HEK293 (cell line): ENCODE measurements at regions not wholly inside any gene's neighbourhood (a gene's known extent, or its start where the extent isn't known, plus 50 kb on each side); places are given as distances from the start of the nearest gene placed in this dataset.

Experiments used
- CTCF ChIA-PET: fragments of 350-600 bp; formaldehyde crosslinking; extraction: SDS; loops from one replicate; lab custom pipeline; 2021; ENCODE audit warnings: antibody characterized with exemption; lab: Yijun Ruan, JAX
- POLR2A ChIA-PET: fragments of 300-600 bp; formaldehyde crosslinking; extraction: SDS; loops from one replicate; lab custom pipeline; 2020; ENCODE audit warnings: antibody characterized with exemption, inconsistent platforms; lab: Yijun Ruan, JAX
- H3K27ac ChIP-seq: fragments of 200-500 bp; sonication (Bioruptor generic); 2 replicates; pipeline ENCODE4 v1.5.1; 2014; ENCODE audit warnings: low read depth, low read length, control low read depth, inconsistent platforms; ENCODE audit errors: extremely low read depth
- H3K36me3 ChIP-seq, 2 experiments: fragments of 200-500 bp in 1 of 2; sonication (Bioruptor generic) in 1 of 2; 1 replicate in 1 of 2; 2 replicates in 1 of 2; pipeline ENCODE4 v1.5.1; 2014 to 2017; ENCODE audit warnings: inconsistent platforms in 2 of 2, low read length in 2 of 2; ENCODE audit not compliant: control insufficient read depth in 2 of 2, insufficient read depth in 1 of 2
- H3K4me1 ChIP-seq: fragments of 200-500 bp; sonication (Bioruptor generic); 2 replicates; pipeline ENCODE4 v1.5.1; 2014; ENCODE audit warnings: mild to moderate bottlenecking, low read length, inconsistent platforms; ENCODE audit not compliant: control insufficient read depth, insufficient read depth
- H3K4me3 ChIP-seq: 2 replicates; pipeline ENCODE4 v1.5.1; 2011; ENCODE audit warnings: low read depth, mild to moderate bottlenecking, control low read depth, low read length, moderate library complexity
- H3K9me3 ChIP-seq: fragments of 200-500 bp; sonication (Bioruptor generic); 2 replicates; pipeline ENCODE4 v1.5.1; 2014; ENCODE audit warnings: low read depth, low read length, inconsistent platforms; ENCODE audit not compliant: control insufficient read depth, insufficient read depth
- KLF10 ChIP-seq: fragments of 450-650 bp; IDR thresholded peaks from 2 replicates; pipeline ENCODE4 v1.5.1; 2018; ENCODE audit warnings: missing biosample characterization, mild to moderate bottlenecking, missing genetic modification characterization
- MZF1 ChIP-seq: fragments of 450-650 bp; formaldehyde crosslinking; IDR thresholded peaks from 2 replicates; pipeline ENCODE4 v1.5.1; 2017; ENCODE audit warnings: missing biosample characterization, missing genetic modification characterization, borderline replicate concordance
- SCRT1 ChIP-seq: fragments of 450-650 bp; formaldehyde crosslinking; IDR thresholded peaks from 2 replicates; pipeline ENCODE4 v1.5.1; 2016; ENCODE audit warnings: missing biosample characterization, missing genetic modification characterization, borderline replicate concordance
- TRIM28 ChIP-seq: IDR thresholded peaks from 2 replicates; pipeline ENCODE4 v1.6.1; 2011; ENCODE audit warnings: low read length, control low read depth, borderline replicate concordance
- ZBTB10 ChIP-seq: fragments of 450-650 bp; formaldehyde crosslinking; IDR thresholded peaks from 2 replicates; pipeline ENCODE4 v1.5.1; 2016; ENCODE audit warnings: missing biosample characterization, missing genetic modification characterization
- ZBTB6 ChIP-seq: fragments of 450-650 bp; formaldehyde crosslinking; IDR thresholded peaks from 2 replicates; pipeline ENCODE4 v1.5.1; 2017; ENCODE audit warnings: missing biosample characterization, missing genetic modification characterization
- ZEB2 ChIP-seq: fragments of 450-650 bp; formaldehyde crosslinking; IDR thresholded peaks from 2 replicates; pipeline ENCODE4 v1.5.1; 2016; ENCODE audit warnings: missing biosample characterization, missing genetic modification characterization
- ZFHX2 ChIP-seq: fragments of 450-650 bp; formaldehyde crosslinking; conservative IDR thresholded peaks from 2 replicates; pipeline ENCODE4 v1.5.1; 2016; ENCODE audit warnings: missing biosample characterization, missing genetic modification characterization
- ZNF18 ChIP-seq: fragments of 450-650 bp; formaldehyde crosslinking; IDR thresholded peaks from 2 replicates; pipeline ENCODE4 v1.5.1; 2016; ENCODE audit warnings: missing biosample characterization, missing genetic modification characterization
- ZNF221 ChIP-seq: fragments of 450-650 bp; formaldehyde crosslinking; IDR thresholded peaks from 2 replicates; pipeline ENCODE4 v1.5.1; 2017; ENCODE audit warnings: missing biosample characterization, missing genetic modification characterization, borderline replicate concordance
- ZNF362 ChIP-seq: fragments of 450-650 bp; formaldehyde crosslinking; IDR thresholded peaks from 2 replicates; pipeline ENCODE4 v1.5.1; 2016; ENCODE audit warnings: missing biosample characterization, missing genetic modification characterization
- ZNF548 ChIP-seq: fragments of 450-650 bp; formaldehyde crosslinking; IDR thresholded peaks from 2 replicates; pipeline ENCODE4 v1.5.1; 2016; ENCODE audit warnings: missing biosample characterization, missing genetic modification characterization
- ZNF555 ChIP-seq: fragments of 450-650 bp; formaldehyde crosslinking; conservative IDR thresholded peaks from 2 replicates; pipeline ENCODE4 v1.5.1; 2017; ENCODE audit warnings: missing biosample characterization, mild to moderate bottlenecking, missing genetic modification characterization, inconsistent platforms
- ZNF585B ChIP-seq: fragments of 450-650 bp; formaldehyde crosslinking; IDR thresholded peaks from 2 replicates; pipeline ENCODE4 v1.5.1; 2016; ENCODE audit warnings: missing biosample characterization, missing genetic modification characterization
- ZNF645 ChIP-seq: fragments of 450-650 bp; formaldehyde crosslinking; IDR thresholded peaks from 2 replicates; pipeline ENCODE4; 2016; ENCODE audit warnings: missing biosample characterization, missing genetic modification characterization
- ZNF701 ChIP-seq: fragments of 450-650 bp; formaldehyde crosslinking; IDR thresholded peaks from 2 replicates; pipeline ENCODE4 v1.5.1; 2016; ENCODE audit warnings: missing biosample characterization, missing genetic modification characterization

- H3K36me3 ChIP-seq, result no peaks in the 10 kb centered on the region
- H3K9me3 ChIP-seq, result no peaks in the 10 kb centered on the region; the same call in 1 of the 2 replicates
- H3K4me1 ChIP-seq, result 0 out of 2 replicates have a peak, but pooled peaks cover 9% of the 10 kb centered on the region
- no peak overlapping the region for H3K4me3 ChIP-seq
- no peak overlapping the region for H3K27ac ChIP-seq
- CTCF ChIA-PET, result interaction anchor here (0.7 kb wide), 1 partner anchor 82 kb away, joined by 3 read pairs; no protein-coding TSS in a partner anchor
- TF ChIP-seq ZNF18 (tag by site-specific recombination) (no peak), ZBTB10 (tag by site-specific recombination) (no peak)
- TF ChIP-seq, all 188 proteins: peak for 0
- POLR2A ChIA-PET, result no interaction called here
Measured at GRCh38 chr12:19576506-19577280, 137.4 kb downstream of the AEBP2 start.

GRCh38 chr12:19577281-19577530 is 137.9 kb downstream of the AEBP2 start:
- no peak for TF ChIP-seq ZNF555 (tag by site-specific recombination)
- TF ChIP-seq KLF10 (tag by site-specific recombination), result no peak
- TF ChIP-seq ZFHX2 (tag by site-specific recombination), result no peak
- TF ChIP-seq TRIM28, result no peak
- no peak for TF ChIP-seq ZNF548 (tag by site-specific recombination)
- no peak for TF ChIP-seq ZNF362 (tag by site-specific recombination)
- TF ChIP-seq ZBTB6 (tag by site-specific recombination), result no peak
- no peak for TF ChIP-seq MZF1 (tag by site-specific recombination)
- no peak for TF ChIP-seq ZNF645 (tag by site-specific recombination)
- TF ChIP-seq ZEB2 (tag by site-specific recombination), result no peak
- no peak overlapping the region for H3K27ac ChIP-seq
- 0 out of 2 replicates have a peak, but pooled peaks cover 9% of the 10 kb centered on the region for H3K4me1 ChIP-seq
- H3K4me3 ChIP-seq, result no peak overlapping the region
- no peaks in the 10 kb centered on the region; the same call in 1 of the 2 replicates for H3K9me3 ChIP-seq
- no peaks in the 10 kb centered on the region for H3K36me3 ChIP-seq
- POLR2A ChIA-PET, result no interaction called here
- CTCF ChIA-PET, result interaction anchor here (0.7 kb wide), 1 partner anchor 81 kb away, joined by 3 read pairs; no protein-coding TSS in a partner anchor

GRCh38 chr12:19584732-19585131 is 145.4 kb downstream of the AEBP2 start:
- POLR2A ChIA-PET, result no interaction called here
- no peaks in the 10 kb centered on the region for H3K9me3 ChIP-seq
- CTCF ChIA-PET, result no interaction called here
- no peak overlapping the region for H3K4me3 ChIP-seq
- no peaks in the 10 kb centered on the region for H3K36me3 ChIP-seq
- no peak for TF ChIP-seq ZNF221 (tag by site-specific recombination)
- TF ChIP-seq ZNF585B (tag by site-specific recombination), result no peak
- no peak for TF ChIP-seq ZNF701 (tag by site-specific recombination)
- TF ChIP-seq SCRT1 (tag by site-specific recombination), result no peak
- H3K4me1 ChIP-seq, result no peaks in the 10 kb centered on the region
- H3K27ac ChIP-seq, result no peak overlapping the region
